Gastrocnemius medialis (tissue), 4 donors: ENCODE measurements at regions not wholly inside any gene's neighbourhood (a gene's known extent, or its start where the extent isn't known, plus 50 kb on each side); places are given as distances from the start of the nearest gene placed in this dataset.

Experiments used
- CTCF ChIP-seq, 5 experiments: fragments of 450-650 bp in 3 of 5; fragments of 200-600 bp in 2 of 5; sonication (generic) in 2 of 5; IDR thresholded peaks in 4 of 5; conservative IDR thresholded peaks in 1 of 5; 1 replicate in 4 of 5; 2 replicates in 1 of 5; pipeline ENCODE4 v1.5.1; 2016 to 2019; ENCODE audit warnings: antibody characterized with exemption in 5 of 5, mild to moderate bottlenecking in 3 of 5, moderate library complexity in 3 of 5
- POLR2A ChIP-seq, 2 donors: fragments of 450-650 bp; IDR thresholded peaks; one replicate each; pipeline ENCODE4 v1.6.1; 2017; ENCODE audit warnings: antibody characterized with exemption in 2 of 2, mild to moderate bottlenecking in 2 of 2, moderate library complexity in 2 of 2

DNA sequence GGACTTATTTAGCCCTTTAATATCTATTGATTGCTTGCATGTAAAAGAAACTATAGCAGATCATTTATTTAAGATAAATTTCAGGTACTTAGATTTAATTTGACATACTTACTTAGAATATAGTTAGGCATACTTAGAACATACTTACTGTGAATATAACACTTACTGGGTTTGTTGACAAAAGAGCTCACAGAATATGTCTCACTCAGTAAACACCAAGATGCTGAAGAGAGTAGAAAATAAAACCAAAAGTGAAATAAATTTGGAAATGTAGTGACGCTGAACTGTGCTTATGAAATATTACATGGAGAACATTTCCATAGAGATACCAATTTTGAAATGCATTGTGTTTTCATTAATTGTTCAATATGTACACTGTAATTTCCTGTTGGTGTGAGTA is 615.4 kb upstream of the MAN1A1 start:
- TF ChIP-seq CTCF (IDR thresholded peaks at IDR 0.05 in 4 of 5, conservative IDR thresholded peaks at IDR 0.05 in 1 of 5), result no peak
- no peak for TF ChIP-seq POLR2A (IDR thresholded peaks at IDR 0.05)
